H1 (cell line): ENCODE measurements at regions not wholly inside any gene's neighbourhood (a gene's known extent, or its start where the extent isn't known, plus 50 kb on each side); places are given as distances from the start of the nearest gene placed in this dataset.

ENCODE experiments used
- EP300 ChIP-seq, 2 experiments: IDR thresholded peaks; 1 replicate in 1 of 2; 2 replicates in 1 of 2; pipeline ENCODE4 v1.6.1; 2011 to 2012; ENCODE audit warnings: low read depth in 2 of 2, low read length in 2 of 2, mild to moderate bottlenecking in 2 of 2, borderline replicate concordance in 1 of 2, inconsistent platforms in 1 of 2, moderate library complexity in 1 of 2
- KDM4A ChIP-seq: IDR thresholded peaks from one replicate; pipeline ENCODE4 v1.7.1; 2012; ENCODE audit warnings: low read depth, mild to moderate bottlenecking, moderate library complexity, low read length, inconsistent platforms; ENCODE audit not compliant: severe bottlenecking
- NANOG ChIP-seq: IDR thresholded peaks from 2 replicates; pipeline ENCODE4 v1.6.1; 2011; ENCODE audit warnings: low read length, low read depth, mild to moderate bottlenecking, inconsistent platforms; ENCODE audit not compliant: insufficient read depth, poor library complexity, severe bottlenecking
- POLR2A ChIP-seq, 2 experiments: IDR thresholded peaks; 1 replicate in 1 of 2; 2 replicates in 1 of 2; pipeline ENCODE4 v1.6.1; 2011; ENCODE audit warnings: low read depth in 2 of 2, low read length in 2 of 2, mild to moderate bottlenecking in 2 of 2; ENCODE audit errors: control extremely low read depth in 1 of 2
- RBBP5 ChIP-seq: IDR thresholded peaks from 2 replicates; pipeline ENCODE4 v1.7.1; 2012; ENCODE audit warnings: low read depth, mild to moderate bottlenecking, inconsistent platforms, low read length, moderate library complexity, borderline replicate concordance
- RXRA ChIP-seq: IDR thresholded peaks from 2 replicates; pipeline ENCODE4 v1.6.1; 2011; ENCODE audit warnings: low read depth, mild to moderate bottlenecking, low read length, moderate library complexity; ENCODE audit not compliant: insufficient read depth

GRCh38 chr5:145587308-145587672 is 247.9 kb downstream of the PRELID2 start (continued):
- TF ChIP-seq EP300 (IDR thresholded peaks at IDR 0.05; ENCODE audit: borderline replicate concordance in 1 of 2, low read depth in 2 of 2, low read length in 2 of 2) (no peak), POLR2A (IDR thresholded peaks at IDR 0.05; ENCODE audit: control extremely low read depth in 1 of 2, low read depth in 2 of 2, low read length in 2 of 2) (no peak), NANOG (no peak), KDM4A (no peak), RXRA (no peak), RBBP5 (no peak)
